ENCODE measurements at regions not wholly inside any gene's neighbourhood (a gene's known extent, or its start where the extent isn't known, plus 50 kb on each side); places are given as distances from the start of the nearest gene placed in this dataset.
A peak's percentile ranks its signal among the peaks of the same experiment; 100 is the strongest.
"Not testable (repeated sequence)": the region's sequence is repeated elsewhere in the genome, so short reads cannot be mapped to it uniquely, and the experiment has no call there.

GRCh38 chr7:109659261-109659660 is 1089.6 kb downstream of the DNAJB9 start:
- Histone ChIP-seq H4K20me1 (ENCODE audit: low read depth) (no peaks in the 10 kb centered on the region), H3F3A (ENCODE audit: low read depth) (no peaks in the 10 kb centered on the region), H3K4me2 (no peak overlapping the region), H3K9ac (no peak overlapping the region), H3K9me3 (ENCODE audit: low read depth) (no peaks in the 10 kb centered on the region), H2AFZ (replicated peaks) (no peak overlapping the region), H3K4me1 (peaks cover 8% of the 10 kb centered on the region), H3K27ac (no peak overlapping the region), H3K4me3 (no peak overlapping the region), H3K36me3 (no peaks in the 10 kb centered on the region), H3K79me2 (ENCODE audit: low read depth) (no peaks in the 10 kb centered on the region), H3K27me3 (no peaks in the 10 kb centered on the region)
- H3K27me3 Mint-ChIP-seq (ENCODE audit: insufficient read depth, low read depth) = no peaks in the 10 kb centered on the region
- TF ChIP-seq CTCF (IDR thresholded peaks at IDR 0.05) = no peak
- TF ChIP-seq EZH2 (IDR thresholded peaks at IDR 0.05) = no peak
- TF ChIP-seq EZH2phosphoT487 (IDR thresholded peaks at IDR 0.05) = no peak
- no peaks in the 10 kb centered on the region for H3K36me3 Mint-ChIP-seq
- no peak overlapping the region for H3K27ac Mint-ChIP-seq
- H3K4me3 Mint-ChIP-seq = no peak overlapping the region
- DNase-seq (ENCODE audit: low spot score) = no peak
- no peaks in the 10 kb centered on the region for H3K9me3 Mint-ChIP-seq
- H3K4me1 Mint-ChIP-seq = no peaks in the 10 kb centered on the region

DNA sequence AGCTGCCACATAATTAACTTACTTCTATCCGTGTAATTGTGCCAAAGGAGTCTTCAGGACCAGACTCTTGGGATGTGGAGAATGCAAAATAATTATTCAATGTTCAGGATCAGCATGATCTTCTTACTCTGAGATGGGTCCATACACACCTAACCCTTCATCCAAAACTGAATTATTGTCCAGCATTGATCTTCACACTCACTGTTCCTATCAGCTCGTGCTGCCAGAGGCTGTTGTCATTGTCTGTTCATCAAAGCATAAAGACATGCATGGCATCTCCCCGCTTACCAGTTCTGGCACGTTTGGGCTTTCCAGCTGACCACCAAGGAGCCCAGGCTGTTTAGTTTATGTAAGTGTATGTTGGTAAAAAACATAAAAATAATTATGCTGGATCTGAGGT is 1090.7 kb downstream of the DNAJB9 start:
- H3K27me3 ChIP-seq = no peaks in the 10 kb centered on the region
- H3K9ac ChIP-seq = no peak overlapping the region
- H3K79me2 ChIP-seq (ENCODE audit: low read depth) = no peaks in the 10 kb centered on the region
- no peak overlapping the region for H3K4me3 ChIP-seq
- TF ChIP-seq CTCF (IDR thresholded peaks at IDR 0.05) (no peak), EZH2phosphoT487 (IDR thresholded peaks at IDR 0.05) (no peak), EZH2 (IDR thresholded peaks at IDR 0.05) (no peak)
- DNase-seq (ENCODE audit: low spot score) = no peak
- H2AFZ ChIP-seq (replicated peaks) = peak overlapping the region; percentile 15
- peaks cover 8% of the 10 kb centered on the region for H3K4me1 ChIP-seq
- Mint-ChIP-seq H3K36me3 (no peaks in the 10 kb centered on the region), H3K4me3 (no peak overlapping the region), H3K27me3 (ENCODE audit: insufficient read depth, low read depth) (no peaks in the 10 kb centered on the region), H3K27ac (no peak overlapping the region), H3K4me1 (no peaks in the 10 kb centered on the region), H3K9me3 (no peaks in the 10 kb centered on the region)
- no peaks in the 10 kb centered on the region for H4K20me1 ChIP-seq (ENCODE audit: low read depth)
- H3F3A ChIP-seq (ENCODE audit: low read depth) = no peaks in the 10 kb centered on the region
- no peaks in the 10 kb centered on the region for H3K9me3 ChIP-seq (ENCODE audit: low read depth)
- no peaks in the 10 kb centered on the region for H3K36me3 ChIP-seq
- no peak overlapping the region for H3K4me2 ChIP-seq
- no peak overlapping the region for H3K27ac ChIP-seq

- H3K27me3 ChIP-seq = no peaks in the 10 kb centered on the region
- Mint-ChIP-seq H3K4me1 (no peaks in the 10 kb centered on the region), H3K9me3 (no peaks in the 10 kb centered on the region), H3K36me3 (no peaks in the 10 kb centered on the region), H3K4me3 (no peak overlapping the region), H3K27me3 (ENCODE audit: insufficient read depth, low read depth) (no peaks in the 10 kb centered on the region), H3K27ac (no peak overlapping the region)
- H4K20me1 ChIP-seq (ENCODE audit: low read depth) = no peaks in the 10 kb centered on the region
- no peaks in the 10 kb centered on the region for H3K79me2 ChIP-seq (ENCODE audit: low read depth)
- H2AFZ ChIP-seq (replicated peaks) = no peak overlapping the region
- no peak overlapping the region for H3K4me3 ChIP-seq
- H3K36me3 ChIP-seq = no peaks in the 10 kb centered on the region
- DNase-seq (ENCODE audit: low spot score) = no peak
- H3K4me2 ChIP-seq = no peak overlapping the region
- no peaks in the 10 kb centered on the region for H3K9me3 ChIP-seq (ENCODE audit: low read depth)
- no peaks in the 10 kb centered on the region for H3F3A ChIP-seq (ENCODE audit: low read depth)
- no peak overlapping the region for H3K27ac ChIP-seq
- no peak overlapping the region for H3K9ac ChIP-seq
- no peaks in the 10 kb centered on the region for H3K4me1 ChIP-seq
- no peak for TF ChIP-seq EZH2 (IDR thresholded peaks at IDR 0.05)
- no peak for TF ChIP-seq EZH2phosphoT487 (IDR thresholded peaks at IDR 0.05)
- no peak for TF ChIP-seq CTCF (IDR thresholded peaks at IDR 0.05)
These were observed 1094.1 kb downstream of the DNAJB9 start for GRCh38 chr7:109663806-109664205.

DNA sequence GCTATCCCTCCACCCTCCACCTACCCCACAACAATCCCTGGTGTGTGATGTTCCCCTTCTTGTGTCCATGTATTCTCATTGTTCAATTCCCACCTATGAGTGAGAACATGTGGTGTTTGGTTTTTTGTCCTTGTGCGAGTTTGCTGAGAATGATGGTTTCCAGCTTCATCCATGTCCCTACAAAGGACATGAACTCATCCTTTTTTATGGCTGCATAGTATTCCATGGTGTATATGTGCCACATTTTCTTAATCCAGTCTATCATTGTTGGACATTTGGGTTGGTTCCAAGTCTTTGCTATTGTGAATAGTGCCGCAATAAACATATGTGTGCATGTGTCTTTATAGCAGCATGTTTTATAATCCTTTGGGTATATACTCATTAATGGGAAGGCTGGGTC is 1117.6 kb downstream of the DNAJB9 start:
- H3K27me3 Mint-ChIP-seq (ENCODE audit: insufficient read depth, low read depth); H3K36me3 Mint-ChIP-seq; H3K36me3 ChIP-seq; H3K9ac ChIP-seq; H3K4me3 ChIP-seq; H3K4me3 Mint-ChIP-seq; H4K20me1 ChIP-seq (ENCODE audit: low read depth); DNase-seq (ENCODE audit: low spot score); H3K79me2 ChIP-seq (ENCODE audit: low read depth); H2AFZ ChIP-seq (replicated peaks); H3K27ac Mint-ChIP-seq; H3K9me3 ChIP-seq (ENCODE audit: low read depth); H3F3A ChIP-seq (ENCODE audit: low read depth); H3K27ac ChIP-seq; H3K4me1 Mint-ChIP-seq; H3K4me1 ChIP-seq; H3K9me3 Mint-ChIP-seq; H3K27me3 ChIP-seq; H3K4me2 ChIP-seq: not testable (repeated sequence)

DNA sequence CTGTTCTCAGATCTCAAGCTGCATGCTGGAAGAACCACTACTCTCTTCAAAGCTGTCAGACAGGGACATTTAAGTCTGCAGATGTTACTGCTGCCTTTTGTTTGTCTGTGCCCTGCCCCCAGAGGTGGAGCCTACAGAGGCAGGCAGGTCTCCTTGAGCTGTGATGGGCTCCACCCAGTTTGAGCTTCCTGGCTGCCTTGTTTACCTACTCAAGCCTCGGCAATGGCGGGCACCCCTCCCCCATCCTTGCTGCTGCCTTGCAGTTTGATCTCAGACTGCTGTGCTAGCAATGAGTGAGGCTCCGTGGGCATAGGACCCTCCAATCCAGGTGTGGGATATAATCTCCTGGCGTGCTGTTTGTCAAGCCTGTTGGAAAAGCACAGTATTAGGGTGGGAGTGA is 1122.9 kb downstream of the DNAJB9 start:
- not testable (repeated sequence) for H3K4me1 Mint-ChIP-seq; H3K27me3 Mint-ChIP-seq (ENCODE audit: insufficient read depth, low read depth); H3K79me2 ChIP-seq (ENCODE audit: low read depth); H3K27me3 ChIP-seq; H3K9ac ChIP-seq; H3K4me1 ChIP-seq; H3K36me3 ChIP-seq; H3K4me3 ChIP-seq; H3K4me2 ChIP-seq; H3K27ac Mint-ChIP-seq; H3K9me3 ChIP-seq (ENCODE audit: low read depth); H4K20me1 ChIP-seq (ENCODE audit: low read depth); H2AFZ ChIP-seq (replicated peaks); H3K36me3 Mint-ChIP-seq; H3K4me3 Mint-ChIP-seq; H3K27ac ChIP-seq; H3F3A ChIP-seq (ENCODE audit: low read depth); DNase-seq (ENCODE audit: low spot score)
- H3K9me3 Mint-ChIP-seq = peaks cover 17% of the 10 kb centered on the region

Measured in neural progenitor cell (in vitro differentiated cells).